NCI-H226 (cell line): ENCODE measurements at regions not wholly inside any gene's neighbourhood (a gene's known extent, or its start where the extent isn't known, plus 50 kb on each side); places are given as distances from the start of the nearest gene placed in this dataset.
"Not testable (repeated sequence)": the region's sequence is repeated elsewhere in the genome, so short reads cannot be mapped to it uniquely, and the experiment has no call there.

Experiments
- DNase-seq: peaks from one replicate; pipeline ENCODE4 v3.0.0-alpha.2; 2015

- not testable (repeated sequence) for DNase-seq
Measured at GRCh38 chr4:128646893-128647292, 162.6 kb upstream of the JADE1 start.

GRCh38 chr4:128644693-128645654 is 164.5 kb upstream of the JADE1 start:
- not testable (repeated sequence) for DNase-seq

- not testable (repeated sequence) for DNase-seq
Measured at GRCh38 chr4:128644107-128644506, 165.4 kb upstream of the JADE1 start.

GRCh38 chr4:128641566-128641965 is 167.9 kb upstream of the JADE1 start:
- DNase-seq, result not testable (repeated sequence)

GRCh38 chr4:128639541-128640270 is 169.8 kb upstream of the JADE1 start:
- no peak for DNase-seq

- DNase-seq, result no peak
Measured at GRCh38 chr4:128636906-128637305, 172.6 kb upstream of the JADE1 start.

- DNase-seq, result no peak
Measured at GRCh38 chr4:128635955-128636560, 173.4 kb upstream of the JADE1 start.

GRCh38 chr4:128635141-128635954 is 174.2 kb upstream of the JADE1 start:
- peak; percentile 85 for DNase-seq

GRCh38 chr4:128633067-128633466 is 176.4 kb upstream of the JADE1 start:
- DNase-seq, result no peak

- DNase-seq, result no peak
Measured at GRCh38 chr4:128630871-128631270, 178.6 kb upstream of the JADE1 start.

- DNase-seq, result no peak
Measured at GRCh38 chr4:128623508-128624215, 185.8 kb upstream of the JADE1 start.

GRCh38 chr4:128620279-128620965 is 189.1 kb upstream of the JADE1 start:
- not testable (repeated sequence) for DNase-seq

GRCh38 chr4:128615197-128615596 is 194.3 kb upstream of the JADE1 start:
- DNase-seq, result no peak

- DNase-seq, result no peak
Measured at GRCh38 chr4:128608006-128608405, 201.5 kb upstream of the JADE1 start.

GRCh38 chr4:128606173-128606572 is 203.3 kb upstream of the JADE1 start:
- DNase-seq, result peak; percentile 58

- DNase-seq, result peak; percentile 80
Measured at GRCh38 chr4:128604840-128605239, 204.7 kb upstream of the JADE1 start.

GRCh38 chr4:128604204-128604603 is 205.3 kb upstream of the JADE1 start:
- DNase-seq, result no peak

GRCh38 chr4:128603081-128603480 is 206.4 kb upstream of the JADE1 start:
- no peak for DNase-seq

GRCh38 chr4:128601991-128602695 is 207.4 kb upstream of the JADE1 start:
- peak; percentile 15 for DNase-seq
